ENCODE measurements at regions not wholly inside any gene's neighbourhood (a gene's known extent, or its start where the extent isn't known, plus 50 kb on each side); places are given as distances from the start of the nearest gene placed in this dataset.

DNA sequence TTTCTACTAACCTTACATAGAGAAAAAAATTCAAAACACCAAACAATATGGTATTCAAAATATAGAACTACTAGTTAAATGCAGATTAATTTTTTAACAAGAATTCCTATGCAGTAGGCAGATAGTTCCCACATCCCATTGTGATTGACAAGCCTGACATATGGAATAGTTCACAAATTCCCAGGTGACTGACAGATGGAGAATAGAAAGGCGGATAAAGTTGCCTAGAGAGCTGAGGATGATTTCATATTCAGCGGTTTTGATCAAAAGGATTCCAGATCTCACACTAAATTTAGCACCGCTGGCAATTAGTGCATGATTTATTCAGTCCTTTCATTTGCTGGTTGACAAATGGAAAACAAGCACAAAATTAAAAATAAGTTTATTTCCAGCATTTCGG is 733.7 kb upstream of the POU3F3 start:
- intact Hi-C loops (cut with DNase I; ENCODE audit: low total_unique reads): no loop called here

DNA sequence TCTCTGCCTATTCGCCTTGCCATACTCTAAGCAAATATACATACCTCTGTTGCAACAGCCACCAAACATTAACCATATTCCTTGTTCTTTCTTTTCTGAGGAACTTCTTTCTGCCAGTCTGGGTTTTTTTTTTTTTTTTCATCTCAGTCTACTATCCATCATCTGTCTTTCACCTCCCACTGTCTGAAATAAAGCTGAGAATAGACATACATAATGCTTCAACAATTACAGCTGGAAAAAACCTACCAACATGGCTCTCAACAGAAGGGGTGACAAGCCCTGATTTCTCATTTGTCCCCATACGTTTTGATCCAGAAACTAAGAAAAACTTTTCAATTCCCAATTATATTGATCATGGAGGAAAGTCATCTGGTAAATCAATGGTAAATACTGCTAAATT is 728.8 kb upstream of the POU3F3 start:
- no peak for DNase-seq
- Histone ChIP-seq H3K27me3 (replicated peaks in 1 of 7) (no peaks in the 10 kb centered on the region), H3K9me3 (no peaks in the 10 kb centered on the region), H3K27ac (no peak overlapping the region), H3K4me1 (no peaks in the 10 kb centered on the region), H3K4me3 (no peak overlapping the region), H3K36me3 (no peaks in the 10 kb centered on the region)
- TF ChIP-seq POLR2A (IDR thresholded peaks at IDR 0.05) (no peak), CTCF (IDR thresholded peaks at IDR 0.05 in 8 of 11, conservative IDR thresholded peaks at IDR 0.05 in 3 of 11) (no peak), POLR2AphosphoS5 (IDR thresholded peaks at IDR 0.05) (no peak)
- 65 to 84% (median 72%) methylated on average over 2 of the region's 2 CpGs for WGBS, 5 donors
- intact Hi-C loops (cut with DNase I; ENCODE audit: low total_unique reads): no loop called here

More for the DNA sequence above, 733.7 kb upstream of the POU3F3 start:
- Histone ChIP-seq H3K4me1 (no peaks in the 10 kb centered on the region), H3K27ac (no peak overlapping the region), H3K9me3 (no peaks in the 10 kb centered on the region), H3K27me3 (replicated peaks in 1 of 7) (no peaks in the 10 kb centered on the region), H3K4me3 (no peak overlapping the region), H3K36me3 (no peaks in the 10 kb centered on the region)
- DNase-seq: no peak
- TF ChIP-seq POLR2A (IDR thresholded peaks at IDR 0.05) (no peak), POLR2AphosphoS5 (IDR thresholded peaks at IDR 0.05) (no peak), CTCF (IDR thresholded peaks at IDR 0.05 in 8 of 11, conservative IDR thresholded peaks at IDR 0.05 in 3 of 11) (no peak)
- WGBS, 5 donors: 87 to 93% (median 91%) methylated on average over 4 of the region's 4 CpGs

DNA sequence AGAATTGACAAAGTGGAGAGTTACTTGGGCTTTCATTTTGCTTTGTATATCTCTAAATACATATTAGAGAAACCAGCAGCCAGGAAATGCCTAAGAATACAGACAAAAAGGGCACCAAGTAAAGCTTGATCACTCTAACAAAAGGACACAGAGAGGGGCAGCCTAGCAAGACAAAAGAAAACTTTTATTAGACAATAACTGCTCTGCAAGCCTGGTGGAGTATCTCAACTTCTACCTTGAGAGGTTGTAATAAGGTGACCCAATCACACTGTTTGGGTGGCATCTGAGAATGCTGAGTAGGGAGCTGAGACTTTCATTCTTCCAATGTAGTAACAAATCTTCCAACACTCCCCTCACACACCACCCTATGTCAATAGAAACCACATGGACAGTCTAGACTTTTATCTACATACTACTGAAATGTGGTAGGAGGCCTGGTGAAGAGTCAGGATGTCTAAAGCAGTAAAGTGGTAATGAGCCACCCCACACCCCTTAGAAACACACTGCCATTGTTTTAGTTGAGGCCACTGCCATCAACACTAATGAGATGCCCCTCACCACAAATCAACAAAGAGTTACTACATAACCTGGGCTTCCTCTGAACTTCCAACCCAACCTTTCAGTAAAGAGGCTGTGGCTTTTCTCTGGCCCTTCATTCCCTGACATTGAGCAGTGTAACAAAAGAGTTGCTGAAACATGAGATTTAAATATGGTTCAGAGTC is 726.7 kb upstream of the POU3F3 start:
- DNase-seq: no peak
- Histone ChIP-seq H3K4me3 (no peak overlapping the region), H3K27ac (no peak overlapping the region), H3K4me1 (no peaks in the 10 kb centered on the region), H3K36me3 (no peaks in the 10 kb centered on the region), H3K27me3 (replicated peaks in 1 of 7) (no peaks in the 10 kb centered on the region), H3K9me3 (no peaks in the 10 kb centered on the region)
- intact Hi-C loops (cut with DNase I; ENCODE audit: low total_unique reads): no loop called here
- TF ChIP-seq CTCF (IDR thresholded peaks at IDR 0.05 in 8 of 11, conservative IDR thresholded peaks at IDR 0.05 in 3 of 11) (no peak), POLR2AphosphoS5 (IDR thresholded peaks at IDR 0.05) (no peak), POLR2A (IDR thresholded peaks at IDR 0.05) (no peak)

DNA sequence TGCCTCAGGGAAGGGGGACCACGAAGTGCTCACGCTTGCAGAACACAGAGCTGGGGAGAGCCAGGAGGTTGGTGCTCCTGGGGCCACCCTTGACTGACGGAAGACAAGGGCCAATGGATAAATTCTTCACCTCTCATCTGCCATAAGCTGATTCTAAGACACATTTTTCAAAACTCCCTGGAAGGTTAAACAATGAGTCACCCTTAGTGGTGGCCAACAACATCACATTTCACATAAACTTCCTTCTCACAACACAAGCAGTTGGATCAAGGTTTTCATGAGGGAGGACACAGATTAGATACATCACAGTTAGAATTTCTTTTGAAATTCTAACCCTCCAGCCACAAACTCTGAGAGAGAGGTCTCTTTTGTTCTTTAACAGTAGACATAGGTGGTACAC is 713.6 kb upstream of the POU3F3 start:
- Histone ChIP-seq H3K9me3 (peaks cover 0 to 3% (median 0%) of the 10 kb centered on the region in 8 donors), H3K27ac (no peak overlapping the region), H3K4me3 (no peak overlapping the region), H3K4me1 (no peaks in the 10 kb centered on the region), H3K27me3 (replicated peaks in 1 of 7) (no peaks in the 10 kb centered on the region), H3K36me3 (no peaks in the 10 kb centered on the region)
- 81 to 91% (median 83%) methylated on average over 3 of the region's 3 CpGs for WGBS, 5 donors
- intact Hi-C loops (cut with DNase I; ENCODE audit: low total_unique reads): no loop called here
- TF ChIP-seq CTCF (IDR thresholded peaks at IDR 0.05 in 8 of 11, conservative IDR thresholded peaks at IDR 0.05 in 3 of 11) (no peak), POLR2AphosphoS5 (IDR thresholded peaks at IDR 0.05) (no peak), POLR2A (IDR thresholded peaks at IDR 0.05) (no peak)
- DNase-seq: no peak

Data from spleen (tissue), 11 donors.